ENCODE measurements at regions not wholly inside any gene's neighbourhood (a gene's known extent, or its start where the extent isn't known, plus 50 kb on each side); places are given as distances from the start of the nearest gene placed in this dataset.
"Not testable (repeated sequence)": the region's sequence is repeated elsewhere in the genome, so short reads cannot be mapped to it uniquely, and the experiment has no call there.

- no peak for DNase-seq
These were observed 550.4 kb downstream of the JRKL start for GRCh38 chr11:96940227-96940626.

GRCh38 chr11:96942855-96943254 is 553.0 kb downstream of the JRKL start:
- no peak for DNase-seq

- no peak for DNase-seq
These were observed 554.2 kb downstream of the JRKL start for GRCh38 chr11:96943970-96944369.

GRCh38 chr11:96948066-96948465 is 558.3 kb downstream of the JRKL start:
- DNase-seq: no peak

GRCh38 chr11:96949464-96949863 is 559.7 kb downstream of the JRKL start:
- no peak for DNase-seq

GRCh38 chr11:96954587-96955242 is 564.9 kb downstream of the JRKL start:
- DNase-seq: no peak

GRCh38 chr11:96960476-96960875 is 570.7 kb downstream of the JRKL start:
- DNase-seq: no peak

GRCh38 chr11:96960926-96961325 is 571.1 kb downstream of the JRKL start:
- no peak for DNase-seq

- DNase-seq: no peak
These were observed 572.1 kb downstream of the JRKL start for GRCh38 chr11:96961931-96962330.

- DNase-seq: no peak
These were observed 573.6 kb downstream of the JRKL start for GRCh38 chr11:96963375-96963774.

- DNase-seq: no peak
These were observed 574.8 kb downstream of the JRKL start for GRCh38 chr11:96964661-96965060.

- no peak for DNase-seq
These were observed 577.8 kb downstream of the JRKL start for GRCh38 chr11:96967616-96968015.

GRCh38 chr11:96969251-96969650 is 579.4 kb downstream of the JRKL start:
- DNase-seq: no peak

- DNase-seq: no peak
These were observed 588.9 kb downstream of the JRKL start for GRCh38 chr11:96978751-96979150.

GRCh38 chr11:96986516-96986915 is 596.7 kb downstream of the JRKL start:
- DNase-seq: no peak

GRCh38 chr11:96990914-96991313 is 601.1 kb downstream of the JRKL start:
- no peak for DNase-seq

GRCh38 chr11:97000481-97000880 is 610.7 kb downstream of the JRKL start:
- DNase-seq: no peak

GRCh38 chr11:97007283-97007682 is 617.5 kb downstream of the JRKL start:
- DNase-seq: no peak

GRCh38 chr11:97009613-97010012 is 619.8 kb downstream of the JRKL start:
- DNase-seq: no peak

GRCh38 chr11:97010997-97011396 is 621.2 kb downstream of the JRKL start:
- not testable (repeated sequence) for DNase-seq

- DNase-seq: no peak
These were observed 625.5 kb downstream of the JRKL start for GRCh38 chr11:97015327-97015726.

GRCh38 chr11:97019305-97019704 is 629.5 kb downstream of the JRKL start:
- no peak for DNase-seq

- DNase-seq: no peak
These were observed 629.9 kb downstream of the JRKL start for GRCh38 chr11:97019754-97020153.

- no peak for DNase-seq
These were observed 633.1 kb downstream of the JRKL start for GRCh38 chr11:97022955-97023354.

- DNase-seq: no peak
These were observed 639.1 kb downstream of the JRKL start for GRCh38 chr11:97028836-97029406.

Data from KG1 (cell line).